ENCODE measurements at regions not wholly inside any gene's neighbourhood (a gene's known extent, or its start where the extent isn't known, plus 50 kb on each side); places are given as distances from the start of the nearest gene placed in this dataset.

DNA sequence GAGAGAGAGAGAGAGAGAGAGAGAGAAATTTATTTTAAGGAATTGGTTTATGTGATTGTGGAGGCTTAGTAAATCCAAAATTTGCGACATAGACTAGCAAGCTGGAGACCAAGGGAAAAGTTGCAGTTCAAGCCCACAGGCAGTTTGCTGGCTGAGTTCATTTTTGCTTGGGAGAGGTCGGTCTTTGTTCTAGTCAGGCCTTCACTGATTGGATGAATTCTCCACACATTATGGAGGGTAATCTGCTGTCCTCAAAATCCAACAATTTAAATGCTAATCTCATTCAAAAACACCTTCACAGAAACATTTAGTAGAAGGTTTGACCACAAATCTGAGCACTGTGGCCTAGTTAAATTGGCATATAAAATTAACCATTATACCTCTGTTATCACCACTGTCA is 439.6 kb downstream of the EPM2A start:
- TF ChIP-seq, protein P1, sequence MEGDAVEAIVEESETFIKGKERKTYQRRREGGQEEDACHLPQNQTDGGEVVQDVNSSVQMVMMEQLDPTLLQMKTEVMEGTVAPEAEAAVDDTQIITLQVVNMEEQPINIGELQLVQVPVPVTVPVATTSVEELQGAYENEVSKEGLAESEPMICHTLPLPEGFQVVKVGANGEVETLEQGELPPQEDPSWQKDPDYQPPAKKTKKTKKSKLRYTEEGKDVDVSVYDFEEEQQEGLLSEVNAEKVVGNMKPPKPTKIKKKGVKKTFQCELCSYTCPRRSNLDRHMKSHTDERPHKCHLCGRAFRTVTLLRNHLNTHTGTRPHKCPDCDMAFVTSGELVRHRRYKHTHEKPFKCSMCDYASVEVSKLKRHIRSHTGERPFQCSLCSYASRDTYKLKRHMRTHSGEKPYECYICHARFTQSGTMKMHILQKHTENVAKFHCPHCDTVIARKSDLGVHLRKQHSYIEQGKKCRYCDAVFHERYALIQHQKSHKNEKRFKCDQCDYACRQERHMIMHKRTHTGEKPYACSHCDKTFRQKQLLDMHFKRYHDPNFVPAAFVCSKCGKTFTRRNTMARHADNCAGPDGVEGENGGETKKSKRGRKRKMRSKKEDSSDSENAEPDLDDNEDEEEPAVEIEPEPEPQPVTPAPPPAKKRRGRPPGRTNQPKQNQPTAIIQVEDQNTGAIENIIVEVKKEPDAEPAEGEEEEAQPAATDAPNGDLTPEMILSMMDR (IDR thresholded peaks at IDR 0.05; ENCODE audit: low read depth, low read length) = no peak
- no peak for DNase-seq (ENCODE audit: extremely low read depth, low read depth)

- no peak for DNase-seq (ENCODE audit: extremely low read depth, low read depth)
- TF ChIP-seq, protein P1 (IDR thresholded peaks at IDR 0.05; ENCODE audit: low read depth, low read length) = no peak
Measured at GRCh38 chr6:145305670-145306069, 429.6 kb downstream of the EPM2A start.

- TF ChIP-seq, protein P1 (IDR thresholded peaks at IDR 0.05; ENCODE audit: low read depth, low read length) = no peak
- DNase-seq (ENCODE audit: extremely low read depth, low read depth) = no peak
Measured at GRCh38 chr6:145306489-145306888, 428.8 kb downstream of the EPM2A start.

- TF ChIP-seq, protein P1 (IDR thresholded peaks at IDR 0.05; ENCODE audit: low read depth, low read length) = no peak
- DNase-seq (ENCODE audit: extremely low read depth, low read depth) = peak; percentile 18
Measured at GRCh38 chr6:145309842-145310535, 425.3 kb downstream of the EPM2A start.

DNA sequence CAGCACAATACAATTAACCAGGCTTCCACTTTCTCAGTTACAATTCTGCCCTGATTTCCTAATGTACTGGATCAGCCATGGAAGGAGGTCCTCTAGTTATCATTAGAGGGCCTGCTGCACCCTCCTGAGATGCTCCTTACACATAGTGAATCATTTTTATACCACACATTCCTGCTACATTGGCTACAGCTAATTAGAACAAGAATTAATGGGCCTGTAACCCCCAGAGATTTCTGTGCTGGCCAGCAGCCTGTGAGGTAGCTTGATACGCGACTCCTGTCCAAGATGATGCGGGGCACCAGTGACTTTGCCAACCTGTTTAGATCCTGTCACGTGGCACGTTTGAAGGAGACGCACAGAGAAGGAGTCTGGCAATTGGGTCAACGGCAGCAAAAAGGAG is 422.8 kb downstream of the EPM2A start:
- DNase-seq (ENCODE audit: extremely low read depth, low read depth) = no peak
- TF ChIP-seq, protein P1 (IDR thresholded peaks at IDR 0.05; ENCODE audit: low read depth, low read length) = no peak

DNA sequence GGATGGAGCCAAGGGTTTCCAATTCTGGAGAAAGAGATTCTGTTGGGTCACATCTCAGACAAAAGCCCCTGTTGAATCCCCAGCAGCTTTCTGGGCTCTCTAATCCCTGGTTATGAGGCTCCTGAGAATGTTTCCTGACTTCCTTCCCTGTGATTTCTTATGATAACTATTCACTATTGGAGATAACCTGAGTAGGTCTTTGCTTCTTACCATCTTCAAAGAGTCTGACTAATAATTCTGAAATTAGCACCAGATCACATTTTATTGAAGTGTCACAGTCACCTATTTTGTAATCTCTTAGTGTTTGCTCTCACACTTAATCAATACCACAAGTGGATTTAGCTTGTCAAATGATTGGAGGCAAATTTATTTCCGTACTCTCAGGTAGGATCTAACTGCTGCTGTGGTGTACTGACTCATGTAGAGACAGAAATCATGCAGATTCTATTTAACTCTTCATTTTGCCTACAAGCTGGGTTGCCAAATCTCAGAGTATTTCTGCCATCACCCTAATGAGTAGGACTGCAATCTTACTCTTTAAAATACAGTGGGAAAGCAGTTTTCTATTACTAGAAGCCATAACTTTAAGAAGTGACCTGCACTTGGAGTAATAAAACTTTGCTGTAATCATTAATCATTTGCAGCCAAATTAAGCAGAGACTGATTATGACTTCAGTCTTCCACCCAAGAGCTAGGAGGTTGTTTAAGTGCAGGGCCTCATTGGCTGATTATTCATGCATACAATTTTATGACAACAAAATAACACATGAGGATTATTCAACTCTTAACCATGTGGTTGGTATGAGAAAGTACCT is 422.1 kb downstream of the EPM2A start:
- DNase-seq (ENCODE audit: extremely low read depth, low read depth) = no peak
- TF ChIP-seq, protein P1 (IDR thresholded peaks at IDR 0.05; ENCODE audit: low read depth, low read length) = no peak

DNA sequence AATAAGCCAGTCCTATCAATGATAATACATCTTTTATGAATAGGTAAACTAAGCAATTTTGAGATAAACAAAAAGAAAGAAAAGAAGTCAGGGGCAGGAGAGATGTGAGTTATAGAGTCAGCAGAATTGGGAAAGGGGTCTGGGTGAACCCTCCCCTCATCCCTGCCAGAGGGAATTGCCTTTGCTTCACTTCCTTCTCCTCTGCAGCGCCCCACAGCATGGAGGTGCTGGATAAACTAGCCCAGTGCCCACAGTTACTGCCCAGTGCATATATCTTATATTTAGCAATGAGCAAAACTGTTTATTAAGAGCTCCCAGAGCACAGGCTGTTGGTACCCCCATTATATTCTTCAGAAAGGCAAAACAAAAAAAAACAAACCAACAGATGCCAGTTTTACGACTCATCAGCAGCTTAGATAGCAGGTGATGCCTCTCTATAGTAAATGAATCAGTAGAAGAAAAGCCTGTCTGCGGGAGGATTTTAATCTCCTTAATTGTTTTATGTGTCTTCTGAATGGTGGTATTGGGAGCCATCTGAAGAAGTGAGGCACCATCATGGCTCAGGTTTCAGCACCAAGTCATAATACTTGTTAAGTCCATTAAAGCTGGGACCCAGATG is 419.2 kb downstream of the EPM2A start:
- DNase-seq (ENCODE audit: extremely low read depth, low read depth) = no peak
- TF ChIP-seq, protein P1 (IDR thresholded peaks at IDR 0.05; ENCODE audit: low read depth, low read length) = no peak

All from AG09319 (cell line).